ENCODE measurements at regions not wholly inside any gene's neighbourhood (a gene's known extent, or its start where the extent isn't known, plus 50 kb on each side); places are given as distances from the start of the nearest gene placed in this dataset.

- TF ChIP-seq CTCF (IDR thresholded peaks at IDR 0.05) (no peak), REST (IDR thresholded peaks at IDR 0.05; ENCODE audit: low read depth, low read length) (no peak), RAD21 (IDR thresholded peaks at IDR 0.05; ENCODE audit: low read length) (no peak), EZH2phosphoT487 (IDR thresholded peaks at IDR 0.05; ENCODE audit: borderline replicate concordance, low read depth) (no peak), NRF1 (IDR thresholded peaks at IDR 0.05; ENCODE audit: low read depth, low read length) (no peak), MAX (IDR thresholded peaks at IDR 0.05; ENCODE audit: low read depth) (no peak), EP300 (IDR thresholded peaks at IDR 0.05; ENCODE audit: borderline replicate concordance in 1 of 2, low read depth in 1 of 2, low read length in 1 of 2) (no peak), ZBTB33 (IDR thresholded peaks at IDR 0.05; ENCODE audit: borderline replicate concordance, low read depth) (no peak)
Measured at GRCh38 chrX:4831574-4831973, 1118.1 kb upstream of the PRKX start.

All from SK-N-SH (cell line).